H1 (cell line): ENCODE measurements at regions not wholly inside any gene's neighbourhood (a gene's known extent, or its start where the extent isn't known, plus 50 kb on each side); places are given as distances from the start of the nearest gene placed in this dataset.

ENCODE experiments used
- ATF2 ChIP-seq: IDR thresholded peaks from 2 replicates; pipeline ENCODE4 v1.6.1; 2012; ENCODE audit warnings: low read length, inconsistent platforms
- ATF3 ChIP-seq: IDR thresholded peaks from 2 replicates; pipeline ENCODE4 v1.6.1; 2011; ENCODE audit warnings: low read depth, mild to moderate bottlenecking, low read length; ENCODE audit not compliant: insufficient read depth
- CBX8 ChIP-seq: fragments of 300-800, 300-1000 bp; sonication (generic); IDR thresholded peaks from 2 replicates; pipeline ENCODE4 v1.7.1; 2016; ENCODE audit warnings: low read depth, low read length, borderline replicate concordance
- CEBPB ChIP-seq: IDR thresholded peaks from 2 replicates; pipeline ENCODE4 v1.6.1; 2012; ENCODE audit warnings: low read depth, low read length
- CTCF ChIP-seq, 3 experiments: IDR thresholded peaks; 1 replicate in 2 of 3; 2 replicates in 1 of 3; pipeline versions ENCODE4 v1.5.1 to v1.6.1; 2011; ENCODE audit warnings: low read length in 3 of 3, mild to moderate bottlenecking in 3 of 3, inconsistent platforms in 2 of 3, low read depth in 1 of 3, moderate library complexity in 1 of 3; ENCODE audit not compliant: insufficient read depth in 1 of 3; ENCODE audit errors: control extremely low read depth in 1 of 3
- MAX ChIP-seq: IDR thresholded peaks from 2 replicates; pipeline ENCODE4 v1.6.1; 2012; ENCODE audit warnings: inconsistent platforms
- POLR2A ChIP-seq, 2 experiments: IDR thresholded peaks; 1 replicate in 1 of 2; 2 replicates in 1 of 2; pipeline ENCODE4 v1.6.1; 2011; ENCODE audit warnings: low read depth in 2 of 2, low read length in 2 of 2, mild to moderate bottlenecking in 2 of 2; ENCODE audit errors: control extremely low read depth in 1 of 2
- POLR2AphosphoS5 ChIP-seq: IDR thresholded peaks from 2 replicates; pipeline ENCODE4 v1.6.1; 2011; ENCODE audit warnings: low read depth, low read length
- RFX5 ChIP-seq: IDR thresholded peaks from 2 replicates; pipeline ENCODE4 v1.6.1; 2011; ENCODE audit warnings: low read depth, low read length, improper control_type of control experiment, borderline replicate concordance
- SIN3A ChIP-seq, 2 experiments: IDR thresholded peaks in 1 of 2; conservative IDR thresholded peaks in 1 of 2; 2 replicates each; pipeline ENCODE4 v1.6.1; 2011 to 2012; ENCODE audit warnings: low read length in 2 of 2, improper control_type of control experiment in 1 of 2, low read depth in 1 of 2, mild to moderate bottlenecking in 1 of 2
- TAF1 ChIP-seq: IDR thresholded peaks from 2 replicates; pipeline ENCODE4 v1.6.1; 2011; ENCODE audit warnings: mild to moderate bottlenecking, low read depth, low read length
- TBP ChIP-seq: IDR thresholded peaks from 2 replicates; pipeline ENCODE4 v1.6.1; 2011; ENCODE audit warnings: low read depth, low read length, improper control_type of control experiment
- YY1 ChIP-seq: IDR thresholded peaks from 2 replicates; pipeline ENCODE4 v1.6.1; 2011; ENCODE audit warnings: low read depth, mild to moderate bottlenecking, low read length

- TF ChIP-seq TAF1: no peak
- TF ChIP-seq CTCF (IDR thresholded peaks at IDR 0.05; ENCODE audit: control extremely low read depth in 1 of 3, insufficient read depth in 1 of 3, low read depth in 1 of 3, low read length in 3 of 3): no peak
- no peak for TF ChIP-seq SIN3A (conservative IDR thresholded peaks at IDR 0.05 in 1 of 2, IDR thresholded peaks at IDR 0.05 in 1 of 2; ENCODE audit: low read depth in 1 of 2, low read length in 2 of 2)
- no peak for TF ChIP-seq MAX
- TF ChIP-seq ATF3: no peak
- TF ChIP-seq CBX8: no peak
- no peak for TF ChIP-seq POLR2AphosphoS5
- no peak for TF ChIP-seq ATF2
- TF ChIP-seq TBP: no peak
- TF ChIP-seq CEBPB: no peak
- no peak for TF ChIP-seq POLR2A (IDR thresholded peaks at IDR 0.05; ENCODE audit: control extremely low read depth in 1 of 2, low read depth in 2 of 2, low read length in 2 of 2)
- no peak for TF ChIP-seq RFX5
- no peak for TF ChIP-seq YY1
Measured at GRCh38 chr3:4191971-4192370, 111.2 kb upstream of the SETMAR start.
